ENCODE measurements at regions not wholly inside any gene's neighbourhood (a gene's known extent, or its start where the extent isn't known, plus 50 kb on each side); places are given as distances from the start of the nearest gene placed in this dataset.

DNA sequence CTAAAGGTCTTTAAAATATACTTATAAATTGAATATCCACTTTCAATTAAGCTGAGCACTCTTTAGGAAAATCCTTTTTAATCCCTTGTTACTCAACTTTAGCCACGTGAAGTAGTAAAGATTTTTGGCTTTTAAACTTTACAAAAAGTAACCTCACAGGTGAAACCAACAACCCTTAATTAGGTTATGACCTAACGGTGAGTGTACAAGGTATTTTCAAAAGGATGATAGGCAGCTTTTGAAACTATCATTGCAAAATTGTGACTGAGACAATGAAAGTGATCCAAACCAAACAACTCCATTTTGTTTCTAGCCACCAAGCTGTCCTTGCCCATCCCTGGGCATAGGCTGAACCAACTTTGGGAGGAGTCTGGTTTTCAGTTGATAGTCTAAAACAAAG lies 940.2 kb downstream of the OTOL1 start:
- H3K27me3 ChIP-seq (ENCODE audit: control insufficient read depth, insufficient read depth, low read length) = no peaks in the 10 kb centered on the region
- no peak overlapping the region for H3K4me3 ChIP-seq (replicated peaks in 1 of 4; ENCODE audit: control extremely low read depth in 1 of 4, insufficient read depth in 1 of 4, low read depth in 3 of 4, low read length in 4 of 4)
- no peak overlapping the region for H3K27ac ChIP-seq (ENCODE audit: insufficient read depth, low read length)
- H3K36me3 ChIP-seq (ENCODE audit: control insufficient read depth, insufficient read depth, low read length) = no peaks in the 10 kb centered on the region
- no peak for DNase-seq (ENCODE audit: low read depth in 2 of 2)
- H3K4me2 ChIP-seq (ENCODE audit: extremely low read depth, insufficient read depth, low read length) = no peak overlapping the region
- H4K20me1 ChIP-seq (ENCODE audit: control insufficient read depth, extremely low read depth, insufficient read depth, low read length) = no peaks in the 10 kb centered on the region
- no peaks in the 10 kb centered on the region for H3K79me2 ChIP-seq (ENCODE audit: control insufficient read depth, insufficient read depth, low read length)
- H3K9ac ChIP-seq (ENCODE audit: insufficient read depth, low read length) = no peak overlapping the region
- no peaks in the 10 kb centered on the region for H3K4me1 ChIP-seq (ENCODE audit: control insufficient read depth, extremely low read depth, insufficient read depth, low read length)
- H3K9me3 ChIP-seq (ENCODE audit: control insufficient read depth, insufficient read depth, low read depth, low read length) = no peaks in the 10 kb centered on the region
- TF ChIP-seq, protein P1, sequence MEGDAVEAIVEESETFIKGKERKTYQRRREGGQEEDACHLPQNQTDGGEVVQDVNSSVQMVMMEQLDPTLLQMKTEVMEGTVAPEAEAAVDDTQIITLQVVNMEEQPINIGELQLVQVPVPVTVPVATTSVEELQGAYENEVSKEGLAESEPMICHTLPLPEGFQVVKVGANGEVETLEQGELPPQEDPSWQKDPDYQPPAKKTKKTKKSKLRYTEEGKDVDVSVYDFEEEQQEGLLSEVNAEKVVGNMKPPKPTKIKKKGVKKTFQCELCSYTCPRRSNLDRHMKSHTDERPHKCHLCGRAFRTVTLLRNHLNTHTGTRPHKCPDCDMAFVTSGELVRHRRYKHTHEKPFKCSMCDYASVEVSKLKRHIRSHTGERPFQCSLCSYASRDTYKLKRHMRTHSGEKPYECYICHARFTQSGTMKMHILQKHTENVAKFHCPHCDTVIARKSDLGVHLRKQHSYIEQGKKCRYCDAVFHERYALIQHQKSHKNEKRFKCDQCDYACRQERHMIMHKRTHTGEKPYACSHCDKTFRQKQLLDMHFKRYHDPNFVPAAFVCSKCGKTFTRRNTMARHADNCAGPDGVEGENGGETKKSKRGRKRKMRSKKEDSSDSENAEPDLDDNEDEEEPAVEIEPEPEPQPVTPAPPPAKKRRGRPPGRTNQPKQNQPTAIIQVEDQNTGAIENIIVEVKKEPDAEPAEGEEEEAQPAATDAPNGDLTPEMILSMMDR (conservative IDR thresholded peaks at IDR 0.05 in 1 of 2, IDR thresholded peaks at IDR 0.05 in 1 of 2; ENCODE audit: low read depth in 1 of 2, low read length in 2 of 2) = no peak
- no peak for TF ChIP-seq EZH2 (IDR thresholded peaks at IDR 0.05; ENCODE audit: low read length, missing control alignments)
- H2AFZ ChIP-seq (ENCODE audit: low read length) = no peak overlapping the region

GRCh38 chr3:162437480-162437879 lies 940.9 kb downstream of the OTOL1 start:
- no peaks in the 10 kb centered on the region for H3K4me1 ChIP-seq (ENCODE audit: control insufficient read depth, extremely low read depth, insufficient read depth, low read length)
- no peaks in the 10 kb centered on the region for H3K79me2 ChIP-seq (ENCODE audit: control insufficient read depth, insufficient read depth, low read length)
- no peaks in the 10 kb centered on the region for H3K36me3 ChIP-seq (ENCODE audit: control insufficient read depth, insufficient read depth, low read length)
- no peak overlapping the region for H3K4me3 ChIP-seq (replicated peaks in 1 of 4; ENCODE audit: control extremely low read depth in 1 of 4, insufficient read depth in 1 of 4, low read depth in 3 of 4, low read length in 4 of 4)
- H4K20me1 ChIP-seq (ENCODE audit: control insufficient read depth, extremely low read depth, insufficient read depth, low read length) = no peaks in the 10 kb centered on the region
- H3K9me3 ChIP-seq (ENCODE audit: control insufficient read depth, insufficient read depth, low read depth, low read length) = no peaks in the 10 kb centered on the region
- H3K27me3 ChIP-seq (ENCODE audit: control insufficient read depth, insufficient read depth, low read length) = no peaks in the 10 kb centered on the region
- peak; percentile 44 to 87 for DNase-seq (ENCODE audit: low read depth in 2 of 2)
- H3K9ac ChIP-seq (ENCODE audit: insufficient read depth, low read length) = no peak overlapping the region
- H3K27ac ChIP-seq (ENCODE audit: insufficient read depth, low read length) = no peak overlapping the region
- no peak overlapping the region for H3K4me2 ChIP-seq (ENCODE audit: extremely low read depth, insufficient read depth, low read length)
- H2AFZ ChIP-seq (ENCODE audit: low read length) = no peak overlapping the region
- TF ChIP-seq, protein P1 (conservative IDR thresholded peaks at IDR 0.05 in 1 of 2, IDR thresholded peaks at IDR 0.05 in 1 of 2; ENCODE audit: low read depth in 1 of 2, low read length in 2 of 2) = no peak
- no peak for TF ChIP-seq EZH2 (IDR thresholded peaks at IDR 0.05; ENCODE audit: low read length, missing control alignments)

GRCh38 chr3:162441716-162442115 lies 945.1 kb downstream of the OTOL1 start:
- Histone ChIP-seq H3K4me2 (ENCODE audit: extremely low read depth, insufficient read depth, low read length) (no peak overlapping the region), H3K79me2 (ENCODE audit: control insufficient read depth, insufficient read depth, low read length) (no peaks in the 10 kb centered on the region), H3K27me3 (ENCODE audit: control insufficient read depth, insufficient read depth, low read length) (no peaks in the 10 kb centered on the region), H3K9me3 (ENCODE audit: control insufficient read depth, insufficient read depth, low read depth, low read length) (no peaks in the 10 kb centered on the region), H3K36me3 (ENCODE audit: control insufficient read depth, insufficient read depth, low read length) (no peaks in the 10 kb centered on the region), H2AFZ (ENCODE audit: low read length) (no peak overlapping the region), H3K4me1 (ENCODE audit: control insufficient read depth, extremely low read depth, insufficient read depth, low read length) (no peaks in the 10 kb centered on the region), H3K27ac (ENCODE audit: insufficient read depth, low read length) (no peak overlapping the region), H3K4me3 (replicated peaks in 1 of 4; ENCODE audit: control extremely low read depth in 1 of 4, insufficient read depth in 1 of 4, low read depth in 3 of 4, low read length in 4 of 4) (no peak overlapping the region), H4K20me1 (ENCODE audit: control insufficient read depth, extremely low read depth, insufficient read depth, low read length) (no peaks in the 10 kb centered on the region), H3K9ac (ENCODE audit: insufficient read depth, low read length) (no peak overlapping the region)
- DNase-seq (ENCODE audit: low read depth in 2 of 2) = no peak
- TF ChIP-seq, protein P1 (conservative IDR thresholded peaks at IDR 0.05 in 1 of 2, IDR thresholded peaks at IDR 0.05 in 1 of 2; ENCODE audit: low read depth in 1 of 2, low read length in 2 of 2) = no peak
- TF ChIP-seq EZH2 (IDR thresholded peaks at IDR 0.05; ENCODE audit: low read length, missing control alignments) = no peak
